Natural killer cell treated with Interleukin-12 subunit alpha and Interleukin-12 subunit beta and Interleukin-15 and Interleukin-18, amount 100 ng/mL, for 72 hours (primary cell): ENCODE measurements at regions not wholly inside any gene's neighbourhood (a gene's known extent, or its start where the extent isn't known, plus 50 kb on each side); places are given as distances from the start of the nearest gene placed in this dataset.

Experiments
- ATAC-seq, 2 donors: fragments of 150-1000 bp; cut with Tn5 transposase in 1 of 2; sonication (Bioruptor Pico), chemical (Tn5 transposase) in 1 of 2; 2 replicates each; pipeline ENCODE4 v1.10.0; 2021
- DNase-seq: peaks from one replicate; pipeline ENCODE4 v3.0.0; 2022; ENCODE audit warnings: low spot score
- H3K27ac Mint-ChIP-seq, 2 donors: 1 replicate in 1 of 2; 2 replicates in 1 of 2; pipeline ENCODE4 v1.8.0; 2022; ENCODE audit warnings: mixed read lengths in 2 of 2, mild to moderate bottlenecking in 1 of 2, moderate library complexity in 1 of 2
- H3K27me3 Mint-ChIP-seq, 2 donors: 1 replicate in 1 of 2; 2 replicates in 1 of 2; pipeline ENCODE4 v1.8.0; 2022; ENCODE audit warnings: mixed read lengths in 2 of 2
- H3K36me3 Mint-ChIP-seq: one replicate; pipeline ENCODE4 v1.8.0; 2022; ENCODE audit warnings: mixed read lengths
- H3K4me1 Mint-ChIP-seq, 2 donors: 1 replicate in 1 of 2; 2 replicates in 1 of 2; pipeline ENCODE4 v1.8.0; 2022; ENCODE audit warnings: low read depth in 2 of 2, mixed read lengths in 2 of 2, mild to moderate bottlenecking in 1 of 2
- H3K4me3 Mint-ChIP-seq: one replicate; pipeline ENCODE4 v1.8.0; 2022; ENCODE audit warnings: mixed read lengths
- H3K9me3 Mint-ChIP-seq: 2 replicates; pipeline ENCODE4 v1.8.0; 2022; ENCODE audit warnings: mixed read lengths

- no peaks in the 10 kb centered on the region for H3K9me3 Mint-ChIP-seq
- peaks cover 0 to 8% of the 10 kb centered on the region in 2 donors for H3K27me3 Mint-ChIP-seq
- H3K27ac Mint-ChIP-seq: no peak overlapping the region
- ATAC-seq (no peak), DNase-seq (no peak)
- no peaks in the 10 kb centered on the region for H3K36me3 Mint-ChIP-seq
- no peak overlapping the region for H3K4me3 Mint-ChIP-seq
- peaks cover 0 to 2% of the 10 kb centered on the region in 2 donors for H3K4me1 Mint-ChIP-seq
Measured at GRCh38 chr17:79459003-79459655, 151.7 kb downstream of the RBFOX3 start.

- no peak overlapping the region for H3K27ac Mint-ChIP-seq
- ATAC-seq: no peak
- H3K36me3 Mint-ChIP-seq: no peaks in the 10 kb centered on the region
- no peak for DNase-seq
- no peak overlapping the region for H3K4me3 Mint-ChIP-seq
- H3K4me1 Mint-ChIP-seq: peaks cover 0 to 2% of the 10 kb centered on the region in 2 donors
- H3K27me3 Mint-ChIP-seq: peaks cover 0 to 8% of the 10 kb centered on the region in 2 donors
- H3K9me3 Mint-ChIP-seq: no peaks in the 10 kb centered on the region
Measured at GRCh38 chr17:79458356-79458755, 152.5 kb downstream of the RBFOX3 start.

- peaks cover 0 to 8% of the 10 kb centered on the region in 2 donors for H3K27me3 Mint-ChIP-seq
- H3K9me3 Mint-ChIP-seq: no peaks in the 10 kb centered on the region
- DNase-seq (no peak), ATAC-seq (no peak)
- no peak overlapping the region for H3K4me3 Mint-ChIP-seq
- H3K4me1 Mint-ChIP-seq: peaks cover 0 to 2% of the 10 kb centered on the region in 2 donors
- no peaks in the 10 kb centered on the region for H3K36me3 Mint-ChIP-seq
- H3K27ac Mint-ChIP-seq: no peak overlapping the region
Measured at GRCh38 chr17:79457889-79458288, 153.0 kb downstream of the RBFOX3 start.

GRCh38 chr17:79457376-79457775, 153.5 kb downstream of the RBFOX3 start:
- Mint-ChIP-seq H3K27me3 (peaks cover 0 to 8% of the 10 kb centered on the region in 2 donors), H3K9me3 (no peaks in the 10 kb centered on the region)

GRCh38 chr17:79455636-79456035, 155.2 kb downstream of the RBFOX3 start:
- no peak for DNase-seq

More at GRCh38 chr17:79457376-79457775, 153.5 kb downstream of the RBFOX3 start:
- Mint-ChIP-seq H3K36me3 (no peaks in the 10 kb centered on the region), H3K4me1 (peaks cover 0 to 2% of the 10 kb centered on the region in 2 donors), H3K27ac (no peak overlapping the region), H3K4me3 (no peak overlapping the region)
- DNase-seq (no peak), ATAC-seq (no peak)

GRCh38 chr17:79454826-79455225, 156.0 kb downstream of the RBFOX3 start:
- H3K27ac Mint-ChIP-seq: no peak overlapping the region
- no peak overlapping the region for H3K4me3 Mint-ChIP-seq
- H3K9me3 Mint-ChIP-seq: no peaks in the 10 kb centered on the region
- H3K36me3 Mint-ChIP-seq: no peaks in the 10 kb centered on the region
- ATAC-seq (no peak), DNase-seq (no peak)
- H3K27me3 Mint-ChIP-seq: peaks cover 0 to 8% of the 10 kb centered on the region in 2 donors
- H3K4me1 Mint-ChIP-seq: peaks cover 0 to 2% of the 10 kb centered on the region in 2 donors

More at GRCh38 chr17:79455636-79456035, 155.2 kb downstream of the RBFOX3 start:
- H3K36me3 Mint-ChIP-seq: no peaks in the 10 kb centered on the region
- peaks cover 0 to 2% of the 10 kb centered on the region in 2 donors for H3K4me1 Mint-ChIP-seq
- ATAC-seq: no peak
- peaks cover 0 to 8% of the 10 kb centered on the region in 2 donors for H3K27me3 Mint-ChIP-seq
- no peak overlapping the region for H3K27ac Mint-ChIP-seq
- H3K4me3 Mint-ChIP-seq: no peak overlapping the region
- H3K9me3 Mint-ChIP-seq: no peaks in the 10 kb centered on the region

- Mint-ChIP-seq H3K4me1 (peaks cover 0 to 5% of the 10 kb centered on the region in 2 donors), H3K9me3 (no peaks in the 10 kb centered on the region)
Measured at GRCh38 chr17:79453481-79453880, 157.4 kb downstream of the RBFOX3 start.

GRCh38 chr17:79452706-79453105, 158.1 kb downstream of the RBFOX3 start:
- peaks cover 0 to 5% of the 10 kb centered on the region in 2 donors for H3K4me1 Mint-ChIP-seq
- H3K27me3 Mint-ChIP-seq: peaks cover 0 to 1% of the 10 kb centered on the region in 2 donors
- H3K36me3 Mint-ChIP-seq: no peaks in the 10 kb centered on the region
- DNase-seq: no peak
- no peaks in the 10 kb centered on the region for H3K9me3 Mint-ChIP-seq
- no peak overlapping the region for H3K27ac Mint-ChIP-seq
- H3K4me3 Mint-ChIP-seq: no peak overlapping the region
- no peak for ATAC-seq

More at GRCh38 chr17:79453481-79453880, 157.4 kb downstream of the RBFOX3 start:
- Mint-ChIP-seq H3K36me3 (no peaks in the 10 kb centered on the region), H3K4me3 (no peak overlapping the region), H3K27me3 (peaks cover 0 to 5% of the 10 kb centered on the region in 2 donors), H3K27ac (no peak overlapping the region)
- ATAC-seq (no peak), DNase-seq (no peak)

- Mint-ChIP-seq H3K9me3 (no peaks in the 10 kb centered on the region), H3K36me3 (no peaks in the 10 kb centered on the region), H3K27ac (no peak overlapping the region), H3K27me3 (no peaks in the 10 kb centered on the region), H3K4me1 (peaks cover 0 to 3% of the 10 kb centered on the region in 2 donors), H3K4me3 (no peak overlapping the region)
- DNase-seq: no peak
- ATAC-seq: no peak
Measured at GRCh38 chr17:79451167-79451566, 159.7 kb downstream of the RBFOX3 start.

- ATAC-seq (no peak), DNase-seq (no peak)
- no peak overlapping the region for H3K27ac Mint-ChIP-seq
- H3K36me3 Mint-ChIP-seq: no peaks in the 10 kb centered on the region
- H3K9me3 Mint-ChIP-seq: no peaks in the 10 kb centered on the region
- no peak overlapping the region for H3K4me3 Mint-ChIP-seq
- H3K27me3 Mint-ChIP-seq: no peaks in the 10 kb centered on the region
- peaks cover 0 to 3% of the 10 kb centered on the region in 2 donors for H3K4me1 Mint-ChIP-seq
Measured at GRCh38 chr17:79446399-79447009, 164.3 kb downstream of the RBFOX3 start.

GRCh38 chr17:79444198-79444597, 166.7 kb downstream of the RBFOX3 start:
- no peak for DNase-seq
- ATAC-seq: no peak
- Mint-ChIP-seq H3K36me3 (no peaks in the 10 kb centered on the region), H3K4me1 (peaks cover 0 to 1% of the 10 kb centered on the region in 2 donors), H3K9me3 (no peaks in the 10 kb centered on the region), H3K27ac (no peak overlapping the region), H3K4me3 (no peak overlapping the region), H3K27me3 (peaks cover 0 to 3% of the 10 kb centered on the region in 2 donors)

- ATAC-seq (no peak), DNase-seq (no peak)
- Mint-ChIP-seq H3K4me1 (no peaks in the 10 kb centered on the region), H3K36me3 (no peaks in the 10 kb centered on the region), H3K4me3 (no peak overlapping the region), H3K9me3 (no peaks in the 10 kb centered on the region), H3K27me3 (peaks cover 0 to 3% of the 10 kb centered on the region in 2 donors), H3K27ac (no peak overlapping the region)
Measured at GRCh38 chr17:79443026-79443425, 167.8 kb downstream of the RBFOX3 start.

- DNase-seq (no peak), ATAC-seq (no peak)
- Mint-ChIP-seq H3K9me3 (no peaks in the 10 kb centered on the region), H3K4me3 (no peak overlapping the region), H3K27ac (no peak overlapping the region), H3K36me3 (no peaks in the 10 kb centered on the region), H3K27me3 (peaks cover 0 to 3% of the 10 kb centered on the region in 2 donors), H3K4me1 (no peaks in the 10 kb centered on the region)
Measured at GRCh38 chr17:79441356-79442160, 169.3 kb downstream of the RBFOX3 start.

- H3K27me3 Mint-ChIP-seq: peaks cover 0 to 3% of the 10 kb centered on the region in 2 donors
- DNase-seq (no peak), ATAC-seq (no peak)
- no peak overlapping the region for H3K27ac Mint-ChIP-seq
- no peaks in the 10 kb centered on the region for H3K9me3 Mint-ChIP-seq
- no peaks in the 10 kb centered on the region for H3K36me3 Mint-ChIP-seq
- H3K4me1 Mint-ChIP-seq: no peaks in the 10 kb centered on the region
- H3K4me3 Mint-ChIP-seq: no peak overlapping the region
Measured at GRCh38 chr17:79440251-79440650, 170.6 kb downstream of the RBFOX3 start.
